WTC11 (cell line): ENCODE measurements at regions not wholly inside any gene's neighbourhood (a gene's known extent, or its start where the extent isn't known, plus 50 kb on each side); places are given as distances from the start of the nearest gene placed in this dataset.

Experiments
- ATAC-seq: fragments of 200-7000 bp; cut with Tn5 transposase; 2 replicates; pipeline ENCODE4 v1.10.0; 2021; ENCODE audit warnings: mild to moderate bottlenecking, moderate library complexity
- CTCF ChIA-PET: fragments of 300-600 bp; sonication (Branson Sonifier 250); formaldehyde crosslinking; loops from one replicate; lab custom pipeline; 2021; ENCODE audit warnings: antibody characterized with exemption; lab: Charles Lee
- POLR2A ChIA-PET: fragments of 350-600 bp; sonication (Branson Sonifier 250); formaldehyde crosslinking; loops from one replicate; lab custom pipeline; 2021; ENCODE audit warnings: antibody characterized with exemption; lab: Charles Lee
- DNase-seq: peaks from one replicate; pipeline ENCODE4 v3.0.0; 2021; ENCODE audit warnings: low spot score
- H3K27ac Mint-ChIP-seq: 2 replicates; pipeline ENCODE4 v1.8.0; 2021; ENCODE audit warnings: mixed read lengths
- H3K27me3 Mint-ChIP-seq: 2 replicates; pipeline ENCODE4 v1.8.0; 2021; ENCODE audit warnings: low read depth, mild to moderate bottlenecking, moderate library complexity, mixed read lengths
- H3K36me3 Mint-ChIP-seq: 2 replicates; pipeline ENCODE4 v1.8.0; 2021; ENCODE audit warnings: mixed read lengths
- H3K4me1 Mint-ChIP-seq: 2 replicates; pipeline ENCODE4 v1.8.0; 2022; ENCODE audit warnings: mixed read lengths
- H3K4me3 Mint-ChIP-seq: 2 replicates; pipeline ENCODE4 v1.8.0; 2021; ENCODE audit warnings: mild to moderate bottlenecking, moderate library complexity, mixed read lengths
- H3K9me3 Mint-ChIP-seq: 2 replicates; pipeline ENCODE4 v1.8.0; 2021; ENCODE audit warnings: mixed read lengths
- KAT7 ChIP-seq: sonication (generic); formaldehyde crosslinking; IDR thresholded peaks from 2 replicates; pipeline ENCODE4 v1.8.1; 2023; ENCODE audit warnings: missing genetic modification reagents, mild to moderate bottlenecking, borderline replicate concordance
- MXD4 ChIP-seq: fragments of 250-450 bp; sonication (Bioruptor Pico); IDR thresholded peaks from 2 replicates; pipeline ENCODE4 v1.8.0; 2021; ENCODE audit warnings: mild to moderate bottlenecking, moderate library complexity, borderline replicate concordance
- SMAD3 ChIP-seq: sonication (generic); formaldehyde crosslinking; IDR thresholded peaks from 2 replicates; pipeline ENCODE4 v1.8.0; 2022; ENCODE audit warnings: missing genetic modification reagents, mild to moderate bottlenecking, borderline replicate concordance
- ZNF317 ChIP-seq: sonication (generic); formaldehyde crosslinking; IDR thresholded peaks from 2 replicates; pipeline ENCODE4 v1.8.1; 2023; ENCODE audit warnings: low read depth, mild to moderate bottlenecking, moderate library complexity, missing genetic modification reagents, borderline replicate concordance
- ZNF423 ChIP-seq: fragments of 250-450 bp; sonication (Bioruptor Pico); IDR thresholded peaks from 2 replicates; pipeline ENCODE4 v2.1.2; 2022; ENCODE audit warnings: mild to moderate bottlenecking, moderate library complexity
- TF ChIP-seq, protein P1 (sequence below): sonication (generic); formaldehyde crosslinking; conservative IDR thresholded peaks from 2 replicates; pipeline ENCODE4 v1.8.1; 2023; ENCODE audit warnings: mild to moderate bottlenecking, low read depth, missing genetic modification reagents, moderate library complexity
- TF ChIP-seq, protein P2 (sequence below): fragments of 200-600 bp; IDR thresholded peaks from 2 replicates; pipeline ENCODE4 v1.8.0; 2022; ENCODE audit warnings: antibody characterized with exemption
- TF ChIP-seq, protein P3 (sequence below): fragments of 250-450 bp; sonication (Bioruptor Pico); IDR thresholded peaks from 2 replicates; pipeline ENCODE4 v1.9.0; 2021; ENCODE audit warnings: mild to moderate bottlenecking, borderline replicate concordance
- TF ChIP-seq, protein P4 (sequence below): sonication (generic); formaldehyde crosslinking; IDR thresholded peaks from 2 replicates; pipeline ENCODE4 v1.8.1; 2022; ENCODE audit warnings: low read depth, missing genetic modification reagents, borderline replicate concordance
- TF ChIP-seq, protein P5 (sequence below): sonication (generic); formaldehyde crosslinking; IDR thresholded peaks from 2 replicates; pipeline ENCODE4 v1.8.0; 2022; ENCODE audit warnings: missing genetic modification reagents
- TF ChIP-seq, protein P6 (sequence below): sonication (generic); formaldehyde crosslinking; IDR thresholded peaks from 2 replicates; pipeline ENCODE4 v1.8.0; 2022; ENCODE audit warnings: mild to moderate bottlenecking, missing genetic modification reagents

DNA sequence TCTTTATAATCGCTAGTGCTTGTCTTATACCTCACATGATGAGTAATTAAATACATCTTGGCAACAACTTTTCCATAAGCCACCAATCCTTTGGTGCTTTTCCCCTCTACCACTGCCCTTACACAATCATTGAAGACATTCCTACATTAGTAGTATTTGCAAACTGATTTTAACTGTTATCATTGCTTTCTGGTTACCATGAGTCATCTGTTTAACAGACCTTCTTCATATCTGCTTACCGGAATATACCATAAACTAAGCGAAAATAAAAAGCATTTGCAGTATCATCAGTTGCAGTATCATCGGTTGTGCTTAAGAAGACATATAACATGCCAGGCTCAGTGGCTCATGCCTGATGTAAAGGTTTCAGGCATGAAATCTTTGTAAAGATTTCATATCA lies 54.8 kb upstream of the PLEKHA5 start:
- no peak for TF ChIP-seq ZNF317
- TF ChIP-seq, protein P1, sequence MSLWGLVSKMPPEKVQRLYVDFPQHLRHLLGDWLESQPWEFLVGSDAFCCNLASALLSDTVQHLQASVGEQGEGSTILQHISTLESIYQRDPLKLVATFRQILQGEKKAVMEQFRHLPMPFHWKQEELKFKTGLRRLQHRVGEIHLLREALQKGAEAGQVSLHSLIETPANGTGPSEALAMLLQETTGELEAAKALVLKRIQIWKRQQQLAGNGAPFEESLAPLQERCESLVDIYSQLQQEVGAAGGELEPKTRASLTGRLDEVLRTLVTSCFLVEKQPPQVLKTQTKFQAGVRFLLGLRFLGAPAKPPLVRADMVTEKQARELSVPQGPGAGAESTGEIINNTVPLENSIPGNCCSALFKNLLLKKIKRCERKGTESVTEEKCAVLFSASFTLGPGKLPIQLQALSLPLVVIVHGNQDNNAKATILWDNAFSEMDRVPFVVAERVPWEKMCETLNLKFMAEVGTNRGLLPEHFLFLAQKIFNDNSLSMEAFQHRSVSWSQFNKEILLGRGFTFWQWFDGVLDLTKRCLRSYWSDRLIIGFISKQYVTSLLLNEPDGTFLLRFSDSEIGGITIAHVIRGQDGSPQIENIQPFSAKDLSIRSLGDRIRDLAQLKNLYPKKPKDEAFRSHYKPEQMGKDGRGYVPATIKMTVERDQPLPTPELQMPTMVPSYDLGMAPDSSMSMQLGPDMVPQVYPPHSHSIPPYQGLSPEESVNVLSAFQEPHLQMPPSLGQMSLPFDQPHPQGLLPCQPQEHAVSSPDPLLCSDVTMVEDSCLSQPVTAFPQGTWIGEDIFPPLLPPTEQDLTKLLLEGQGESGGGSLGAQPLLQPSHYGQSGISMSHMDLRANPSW (CRISPR knock-in tag) = no peak
- TF ChIP-seq, protein P2, sequence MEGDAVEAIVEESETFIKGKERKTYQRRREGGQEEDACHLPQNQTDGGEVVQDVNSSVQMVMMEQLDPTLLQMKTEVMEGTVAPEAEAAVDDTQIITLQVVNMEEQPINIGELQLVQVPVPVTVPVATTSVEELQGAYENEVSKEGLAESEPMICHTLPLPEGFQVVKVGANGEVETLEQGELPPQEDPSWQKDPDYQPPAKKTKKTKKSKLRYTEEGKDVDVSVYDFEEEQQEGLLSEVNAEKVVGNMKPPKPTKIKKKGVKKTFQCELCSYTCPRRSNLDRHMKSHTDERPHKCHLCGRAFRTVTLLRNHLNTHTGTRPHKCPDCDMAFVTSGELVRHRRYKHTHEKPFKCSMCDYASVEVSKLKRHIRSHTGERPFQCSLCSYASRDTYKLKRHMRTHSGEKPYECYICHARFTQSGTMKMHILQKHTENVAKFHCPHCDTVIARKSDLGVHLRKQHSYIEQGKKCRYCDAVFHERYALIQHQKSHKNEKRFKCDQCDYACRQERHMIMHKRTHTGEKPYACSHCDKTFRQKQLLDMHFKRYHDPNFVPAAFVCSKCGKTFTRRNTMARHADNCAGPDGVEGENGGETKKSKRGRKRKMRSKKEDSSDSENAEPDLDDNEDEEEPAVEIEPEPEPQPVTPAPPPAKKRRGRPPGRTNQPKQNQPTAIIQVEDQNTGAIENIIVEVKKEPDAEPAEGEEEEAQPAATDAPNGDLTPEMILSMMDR = no peak
- no peak for TF ChIP-seq SMAD3 (CRISPR knock-in tag)
- TF ChIP-seq ZNF423 (CRISPR knock-in tag) = no peak
- TF ChIP-seq, protein P3, sequence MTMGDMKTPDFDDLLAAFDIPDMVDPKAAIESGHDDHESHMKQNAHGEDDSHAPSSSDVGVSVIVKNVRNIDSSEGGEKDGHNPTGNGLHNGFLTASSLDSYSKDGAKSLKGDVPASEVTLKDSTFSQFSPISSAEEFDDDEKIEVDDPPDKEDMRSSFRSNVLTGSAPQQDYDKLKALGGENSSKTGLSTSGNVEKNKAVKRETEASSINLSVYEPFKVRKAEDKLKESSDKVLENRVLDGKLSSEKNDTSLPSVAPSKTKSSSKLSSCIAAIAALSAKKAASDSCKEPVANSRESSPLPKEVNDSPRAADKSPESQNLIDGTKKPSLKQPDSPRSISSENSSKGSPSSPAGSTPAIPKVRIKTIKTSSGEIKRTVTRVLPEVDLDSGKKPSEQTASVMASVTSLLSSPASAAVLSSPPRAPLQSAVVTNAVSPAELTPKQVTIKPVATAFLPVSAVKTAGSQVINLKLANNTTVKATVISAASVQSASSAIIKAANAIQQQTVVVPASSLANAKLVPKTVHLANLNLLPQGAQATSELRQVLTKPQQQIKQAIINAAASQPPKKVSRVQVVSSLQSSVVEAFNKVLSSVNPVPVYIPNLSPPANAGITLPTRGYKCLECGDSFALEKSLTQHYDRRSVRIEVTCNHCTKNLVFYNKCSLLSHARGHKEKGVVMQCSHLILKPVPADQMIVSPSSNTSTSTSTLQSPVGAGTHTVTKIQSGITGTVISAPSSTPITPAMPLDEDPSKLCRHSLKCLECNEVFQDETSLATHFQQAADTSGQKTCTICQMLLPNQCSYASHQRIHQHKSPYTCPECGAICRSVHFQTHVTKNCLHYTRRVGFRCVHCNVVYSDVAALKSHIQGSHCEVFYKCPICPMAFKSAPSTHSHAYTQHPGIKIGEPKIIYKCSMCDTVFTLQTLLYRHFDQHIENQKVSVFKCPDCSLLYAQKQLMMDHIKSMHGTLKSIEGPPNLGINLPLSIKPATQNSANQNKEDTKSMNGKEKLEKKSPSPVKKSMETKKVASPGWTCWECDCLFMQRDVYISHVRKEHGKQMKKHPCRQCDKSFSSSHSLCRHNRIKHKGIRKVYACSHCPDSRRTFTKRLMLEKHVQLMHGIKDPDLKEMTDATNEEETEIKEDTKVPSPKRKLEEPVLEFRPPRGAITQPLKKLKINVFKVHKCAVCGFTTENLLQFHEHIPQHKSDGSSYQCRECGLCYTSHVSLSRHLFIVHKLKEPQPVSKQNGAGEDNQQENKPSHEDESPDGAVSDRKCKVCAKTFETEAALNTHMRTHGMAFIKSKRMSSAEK = no peak
- TF ChIP-seq MXD4 = no peak
- TF ChIP-seq, protein P4, sequence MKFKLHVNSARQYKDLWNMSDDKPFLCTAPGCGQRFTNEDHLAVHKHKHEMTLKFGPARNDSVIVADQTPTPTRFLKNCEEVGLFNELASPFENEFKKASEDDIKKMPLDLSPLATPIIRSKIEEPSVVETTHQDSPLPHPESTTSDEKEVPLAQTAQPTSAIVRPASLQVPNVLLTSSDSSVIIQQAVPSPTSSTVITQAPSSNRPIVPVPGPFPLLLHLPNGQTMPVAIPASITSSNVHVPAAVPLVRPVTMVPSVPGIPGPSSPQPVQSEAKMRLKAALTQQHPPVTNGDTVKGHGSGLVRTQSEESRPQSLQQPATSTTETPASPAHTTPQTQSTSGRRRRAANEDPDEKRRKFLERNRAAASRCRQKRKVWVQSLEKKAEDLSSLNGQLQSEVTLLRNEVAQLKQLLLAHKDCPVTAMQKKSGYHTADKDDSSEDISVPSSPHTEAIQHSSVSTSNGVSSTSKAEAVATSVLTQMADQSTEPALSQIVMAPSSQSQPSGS (CRISPR knock-in tag) = no peak
- TF ChIP-seq, protein P5, sequence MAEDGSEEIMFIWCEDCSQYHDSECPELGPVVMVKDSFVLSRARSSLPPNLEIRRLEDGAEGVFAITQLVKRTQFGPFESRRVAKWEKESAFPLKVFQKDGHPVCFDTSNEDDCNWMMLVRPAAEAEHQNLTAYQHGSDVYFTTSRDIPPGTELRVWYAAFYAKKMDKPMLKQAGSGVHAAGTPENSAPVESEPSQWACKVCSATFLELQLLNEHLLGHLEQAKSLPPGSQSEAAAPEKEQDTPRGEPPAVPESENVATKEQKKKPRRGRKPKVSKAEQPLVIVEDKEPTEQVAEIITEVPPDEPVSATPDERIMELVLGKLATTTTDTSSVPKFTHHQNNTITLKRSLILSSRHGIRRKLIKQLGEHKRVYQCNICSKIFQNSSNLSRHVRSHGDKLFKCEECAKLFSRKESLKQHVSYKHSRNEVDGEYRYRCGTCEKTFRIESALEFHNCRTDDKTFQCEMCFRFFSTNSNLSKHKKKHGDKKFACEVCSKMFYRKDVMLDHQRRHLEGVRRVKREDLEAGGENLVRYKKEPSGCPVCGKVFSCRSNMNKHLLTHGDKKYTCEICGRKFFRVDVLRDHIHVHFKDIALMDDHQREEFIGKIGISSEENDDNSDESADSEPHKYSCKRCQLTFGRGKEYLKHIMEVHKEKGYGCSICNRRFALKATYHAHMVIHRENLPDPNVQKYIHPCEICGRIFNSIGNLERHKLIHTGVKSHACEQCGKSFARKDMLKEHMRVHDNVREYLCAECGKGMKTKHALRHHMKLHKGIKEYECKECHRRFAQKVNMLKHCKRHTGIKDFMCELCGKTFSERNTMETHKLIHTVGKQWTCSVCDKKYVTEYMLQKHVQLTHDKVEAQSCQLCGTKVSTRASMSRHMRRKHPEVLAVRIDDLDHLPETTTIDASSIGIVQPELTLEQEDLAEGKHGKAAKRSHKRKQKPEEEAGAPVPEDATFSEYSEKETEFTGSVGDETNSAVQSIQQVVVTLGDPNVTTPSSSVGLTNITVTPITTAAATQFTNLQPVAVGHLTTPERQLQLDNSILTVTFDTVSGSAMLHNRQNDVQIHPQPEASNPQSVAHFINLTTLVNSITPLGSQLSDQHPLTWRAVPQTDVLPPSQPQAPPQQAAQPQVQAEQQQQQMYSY (CRISPR knock-in tag) = no peak
- TF ChIP-seq, protein P6, sequence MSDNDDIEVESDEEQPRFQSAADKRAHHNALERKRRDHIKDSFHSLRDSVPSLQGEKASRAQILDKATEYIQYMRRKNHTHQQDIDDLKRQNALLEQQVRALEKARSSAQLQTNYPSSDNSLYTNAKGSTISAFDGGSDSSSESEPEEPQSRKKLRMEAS (CRISPR knock-in tag) = no peak
- TF ChIP-seq KAT7 = no peak
- H3K9me3 Mint-ChIP-seq = 0 out of 2 replicates have a peak, but pooled peaks cover 3% of the 10 kb centered on the region
- no peak overlapping the region for H3K27ac Mint-ChIP-seq
- ChIA-PET CTCF (no interaction called here), POLR2A (no interaction called here)
- no peak overlapping the region for H3K4me3 Mint-ChIP-seq
- no peaks in the 10 kb centered on the region for H3K36me3 Mint-ChIP-seq
- no peaks in the 10 kb centered on the region for H3K4me1 Mint-ChIP-seq
- no peak for DNase-seq
- H3K27me3 Mint-ChIP-seq = no peaks in the 10 kb centered on the region
- no peak for ATAC-seq
